Vagina (tissue), 2 donors: ENCODE measurements at regions not wholly inside any gene's neighbourhood (a gene's known extent, or its start where the extent isn't known, plus 50 kb on each side); places are given as distances from the start of the nearest gene placed in this dataset.
"Not testable (repeated sequence)": the region's sequence is repeated elsewhere in the genome, so short reads cannot be mapped to it uniquely, and the experiment has no call there.

Source experiments
- DNase-seq, 2 donors: peaks; one replicate each; pipeline ENCODE4 v3.0.0-alpha.2; 2017; ENCODE audit errors: extremely low spot score in 2 of 2
- H3K27ac ChIP-seq: fragments of 200-600 bp; sonication (generic); one replicate; pipeline ENCODE4 v1.5.1; 2019
- H3K27me3 ChIP-seq: fragments of 200-600 bp; sonication (generic); one replicate; pipeline ENCODE4 v1.5.1; 2019
- H3K36me3 ChIP-seq, 2 donors: fragments of 200-600 bp; sonication (generic); one replicate each; pipeline ENCODE4 v1.5.1; 2017 to 2019
- H3K4me1 ChIP-seq: fragments of 200-600 bp; sonication (generic); one replicate; pipeline ENCODE4 v1.5.1; 2019
- H3K4me3 ChIP-seq, 2 donors: fragments of 200-600 bp; sonication (generic); 1 replicate in 1 of 2; 2 replicates in 1 of 2; pipeline ENCODE4 v1.5.1; 2016 to 2019
- H3K9me3 ChIP-seq: fragments of 200-600 bp; sonication (generic); one replicate; pipeline ENCODE4 v1.5.1; 2019
- CTCF ChIP-seq, 3 experiments: fragments of 450-650 bp in 2 of 3; fragments of 200-600 bp in 1 of 3; sonication (generic) in 1 of 3; IDR thresholded peaks; one replicate each; pipeline ENCODE4 v1.5.1; 2017 to 2019; ENCODE audit warnings: antibody characterized with exemption in 3 of 3, mild to moderate bottlenecking in 2 of 3, moderate library complexity in 2 of 3
- POLR2A ChIP-seq, 2 donors: fragments of 450-650 bp; IDR thresholded peaks; one replicate each; pipeline ENCODE4 v1.6.1; 2017; ENCODE audit warnings: antibody characterized with exemption in 2 of 2, mild to moderate bottlenecking in 2 of 2, moderate library complexity in 2 of 2
- POLR2AphosphoS5 ChIP-seq, 2 donors: sonication (generic); formaldehyde crosslinking; IDR thresholded peaks; one replicate each; pipeline ENCODE4 v1.9.0; 2017; ENCODE audit warnings: antibody characterized with exemption in 2 of 2, mild to moderate bottlenecking in 2 of 2, low read depth in 1 of 2; ENCODE audit not compliant: insufficient read depth in 1 of 2
- intact Hi-C: fragments of 100-400 bp; cut with DNase I; formaldehyde crosslinking; loops from one replicate; pipeline ENCODE4 v1.15.1; 2023

- Histone ChIP-seq H3K9me3 (no peaks in the 10 kb centered on the region), H3K4me1 (no peaks in the 10 kb centered on the region), H3K4me3 (no peak overlapping the region), H3K27me3 (no peaks in the 10 kb centered on the region), H3K36me3 (no peaks in the 10 kb centered on the region), H3K27ac (no peak overlapping the region)
- TF ChIP-seq POLR2A (IDR thresholded peaks at IDR 0.05) (no peak), CTCF (IDR thresholded peaks at IDR 0.05) (no peak), POLR2AphosphoS5 (IDR thresholded peaks at IDR 0.05; ENCODE audit: insufficient read depth in 1 of 2, low read depth in 1 of 2) (no peak)
- intact Hi-C loops, result no loop called here
- DNase-seq, result no peak
Observed at GRCh38 chr3:175940243-175940642, 1081.1 kb downstream of the NAALADL2 start.

- H3K27ac ChIP-seq, intact Hi-C loops, H3K27me3 ChIP-seq, DNase-seq, H3K4me1 ChIP-seq, H3K9me3 ChIP-seq, H3K4me3 ChIP-seq, H3K36me3 ChIP-seq: not testable (repeated sequence)
Observed at GRCh38 chr3:175937367-175937766, 1078.2 kb downstream of the NAALADL2 start.

- no peak overlapping the region for H3K27ac ChIP-seq
- no peaks in the 10 kb centered on the region for H3K9me3 ChIP-seq
- H3K4me3 ChIP-seq, result no peak overlapping the region
- no peaks in the 10 kb centered on the region for H3K4me1 ChIP-seq
- DNase-seq, result no peak
- TF ChIP-seq POLR2A (IDR thresholded peaks at IDR 0.05) (no peak), POLR2AphosphoS5 (IDR thresholded peaks at IDR 0.05; ENCODE audit: insufficient read depth in 1 of 2, low read depth in 1 of 2) (no peak), CTCF (IDR thresholded peaks at IDR 0.05) (no peak)
- no peaks in the 10 kb centered on the region for H3K36me3 ChIP-seq
- no peaks in the 10 kb centered on the region for H3K27me3 ChIP-seq
- intact Hi-C loops, result no loop called here
Observed at GRCh38 chr3:175932586-175932985, 1073.5 kb downstream of the NAALADL2 start.

GRCh38 chr3:175919133-175919532, 1060.0 kb downstream of the NAALADL2 start:
- H3K27ac ChIP-seq, result no peak overlapping the region
- TF ChIP-seq POLR2AphosphoS5 (IDR thresholded peaks at IDR 0.05; ENCODE audit: insufficient read depth in 1 of 2, low read depth in 1 of 2), result no peak
- TF ChIP-seq POLR2A (IDR thresholded peaks at IDR 0.05), result no peak
- TF ChIP-seq CTCF (IDR thresholded peaks at IDR 0.05), result no peak
- no peak for DNase-seq
- H3K4me3 ChIP-seq, result no peak overlapping the region
- H3K4me1 ChIP-seq, result no peaks in the 10 kb centered on the region
- H3K27me3 ChIP-seq, result no peaks in the 10 kb centered on the region
- no peaks in the 10 kb centered on the region for H3K9me3 ChIP-seq
- H3K36me3 ChIP-seq, result no peaks in the 10 kb centered on the region
- intact Hi-C loops, result no loop called here

GRCh38 chr3:175916191-175916934, 1057.2 kb downstream of the NAALADL2 start:
- Histone ChIP-seq H3K9me3 (no peaks in the 10 kb centered on the region), H3K27me3 (no peaks in the 10 kb centered on the region), H3K36me3 (no peaks in the 10 kb centered on the region), H3K4me1 (no peaks in the 10 kb centered on the region), H3K4me3 (no peak overlapping the region), H3K27ac (peak overlapping the region; percentile 56)
- intact Hi-C loops, result no loop called here
- no peak for TF ChIP-seq POLR2A (IDR thresholded peaks at IDR 0.05)
- TF ChIP-seq POLR2AphosphoS5 (IDR thresholded peaks at IDR 0.05; ENCODE audit: insufficient read depth in 1 of 2, low read depth in 1 of 2), result peak in 1 of 2 donors; percentile 35
- no peak for TF ChIP-seq CTCF (IDR thresholded peaks at IDR 0.05)
- DNase-seq, result no peak
